T-helper 22 cell (primary cell): ENCODE measurements at regions not wholly inside any gene's neighbourhood (a gene's known extent, or its start where the extent isn't known, plus 50 kb on each side); places are given as distances from the start of the nearest gene placed in this dataset.

Source experiments
- DNase-seq: peaks from one replicate; pipeline ENCODE4 v3.0.0-alpha.2; 2020; ENCODE audit warnings: low read depth

DNA sequence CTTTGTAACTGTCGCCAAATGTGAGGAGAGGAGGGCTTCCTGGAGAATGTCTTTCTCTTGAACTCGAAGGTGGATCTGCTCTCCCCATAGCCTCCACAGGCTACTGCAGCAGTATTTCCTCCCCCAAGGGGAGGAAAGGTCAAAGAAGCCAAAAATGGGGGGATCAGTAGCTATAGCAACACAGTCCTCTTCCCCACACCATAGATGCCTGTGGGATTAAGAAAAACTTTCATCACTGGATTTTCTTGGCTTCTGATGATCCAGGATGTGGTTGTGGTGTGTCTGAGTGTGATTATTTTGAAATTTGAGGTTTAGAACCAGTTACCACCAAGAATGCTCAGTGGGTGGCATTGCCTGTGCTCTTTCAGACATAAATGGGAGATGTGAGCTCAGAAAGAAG lies 140.1 kb upstream of the SPACA1 start:
- DNase-seq, result no peak

DNA sequence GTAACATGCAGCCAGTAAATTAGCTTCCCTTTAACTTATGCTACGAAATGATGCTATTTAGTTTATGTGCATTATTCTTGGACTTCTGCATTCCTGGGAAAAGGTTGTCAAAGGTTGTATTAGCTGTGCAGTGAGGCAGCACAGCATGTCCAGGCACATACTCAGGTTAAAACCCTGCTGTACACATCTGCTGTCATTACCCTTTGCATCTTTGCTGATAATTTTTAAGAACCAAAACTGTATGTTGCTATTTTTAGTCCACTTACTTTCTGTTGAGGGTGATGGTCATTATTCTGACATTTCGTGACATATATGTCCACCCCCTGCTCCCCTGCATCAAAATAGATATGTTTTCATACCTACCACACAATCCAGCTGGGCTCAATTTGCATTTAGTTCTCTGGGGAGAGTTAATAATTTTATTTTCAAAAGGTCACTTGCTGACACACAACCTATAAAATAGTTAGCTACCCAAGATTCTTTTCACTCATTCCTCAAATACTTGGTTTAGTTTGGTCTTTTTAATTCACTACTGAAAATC lies 142.5 kb upstream of the SPACA1 start:
- DNase-seq, result no peak

DNA sequence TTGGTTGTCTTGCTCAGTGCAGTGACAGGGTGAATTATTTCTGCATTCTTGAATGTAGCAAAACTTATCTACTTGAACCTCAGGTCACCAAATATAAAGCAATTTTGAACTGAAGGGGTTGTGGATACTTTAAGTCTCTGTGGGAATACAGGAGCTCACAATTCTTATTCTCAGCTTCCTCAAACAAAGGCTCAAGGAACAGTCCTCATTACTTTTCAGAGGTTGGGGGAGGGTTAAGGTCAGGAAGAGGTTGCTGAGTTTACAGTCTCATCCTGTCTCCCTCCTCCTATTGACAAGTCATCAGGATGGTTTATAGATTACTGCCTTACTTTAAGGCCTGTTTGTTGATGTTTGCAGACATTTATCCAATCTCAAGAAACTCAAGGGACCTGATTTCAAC lies 143.6 kb upstream of the SPACA1 start:
- no peak for DNase-seq

DNA sequence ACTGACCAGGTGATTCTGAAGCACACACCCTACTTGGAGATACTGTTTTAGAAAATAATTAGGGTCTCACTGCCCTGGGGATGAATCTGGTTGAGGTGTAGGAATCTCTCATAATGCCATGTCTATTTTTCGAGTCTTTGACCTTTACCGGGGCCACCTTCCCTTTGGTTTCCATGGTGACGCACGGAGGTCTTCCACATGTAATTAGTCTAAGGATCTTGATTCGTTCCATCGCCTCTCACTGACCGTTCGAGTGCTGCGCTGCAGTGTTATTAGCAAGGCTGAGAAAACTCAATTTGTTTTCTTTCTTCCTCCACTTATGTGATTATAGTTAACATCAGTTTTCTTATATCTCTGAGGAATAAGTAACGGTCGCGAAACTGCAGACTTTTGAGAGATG lies 144.3 kb upstream of the SPACA1 start:
- no peak for DNase-seq

GRCh38 chr6:87902383-87902782 lies 145.3 kb upstream of the SPACA1 start:
- no peak for DNase-seq

GRCh38 chr6:87901613-87902012 lies 146.0 kb upstream of the SPACA1 start:
- no peak for DNase-seq

DNA sequence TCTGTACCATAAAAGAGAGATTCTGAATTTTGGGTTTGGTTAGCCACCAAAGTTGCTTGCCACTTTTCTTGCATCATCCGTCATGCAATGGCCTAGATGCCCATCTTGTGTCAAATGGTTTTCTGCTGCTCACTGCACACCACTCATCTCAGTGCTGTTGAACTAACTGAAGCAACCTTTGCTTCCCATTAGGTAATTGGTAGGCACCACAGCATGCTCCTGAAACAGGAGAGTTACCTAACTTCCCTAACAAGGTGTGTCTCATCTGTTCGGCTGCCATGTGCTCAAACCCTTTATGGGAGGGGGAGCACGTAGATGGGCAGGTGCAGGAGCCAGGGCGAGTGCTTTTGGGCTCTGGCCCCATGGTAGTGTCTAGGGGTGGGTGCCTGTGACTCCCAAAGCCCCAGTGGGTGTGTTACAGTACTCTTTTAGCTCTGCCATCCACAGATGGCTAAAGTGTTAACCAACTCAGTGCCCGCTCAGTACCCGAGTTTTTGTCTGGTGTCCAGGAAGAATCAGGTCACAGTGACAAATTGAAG lies 147.4 kb upstream of the SPACA1 start:
- DNase-seq, result no peak

- no peak for DNase-seq
These were observed 148.0 kb upstream of the SPACA1 start for GRCh38 chr6:87899499-87900147.

- no peak for DNase-seq
These were observed 150.0 kb upstream of the SPACA1 start for GRCh38 chr6:87897663-87898062.

- DNase-seq, result no peak
These were observed 150.6 kb upstream of the SPACA1 start for GRCh38 chr6:87897013-87897412.

DNA sequence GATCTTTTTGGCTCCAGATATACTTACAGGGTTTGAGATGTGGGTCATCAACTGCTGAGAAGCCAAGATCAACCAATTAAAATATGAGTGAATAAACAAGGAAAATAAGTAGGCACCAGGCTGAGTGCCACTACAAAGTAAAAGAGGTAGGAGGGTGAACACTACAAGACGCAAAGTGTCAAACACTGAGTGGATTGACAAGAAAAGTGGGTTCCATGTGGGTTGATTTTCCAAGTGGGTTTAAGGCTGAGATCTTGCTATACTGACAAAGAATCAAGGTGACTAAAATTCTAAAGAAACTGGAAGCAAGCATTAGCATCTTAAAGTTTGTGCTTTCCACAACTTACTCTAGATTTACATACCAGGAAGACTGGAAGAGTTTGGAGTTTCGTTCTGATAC lies 160.4 kb upstream of the SPACA1 start:
- DNase-seq, result no peak

GRCh38 chr6:87884203-87884602 lies 163.4 kb upstream of the SPACA1 start:
- DNase-seq, result no peak

DNA sequence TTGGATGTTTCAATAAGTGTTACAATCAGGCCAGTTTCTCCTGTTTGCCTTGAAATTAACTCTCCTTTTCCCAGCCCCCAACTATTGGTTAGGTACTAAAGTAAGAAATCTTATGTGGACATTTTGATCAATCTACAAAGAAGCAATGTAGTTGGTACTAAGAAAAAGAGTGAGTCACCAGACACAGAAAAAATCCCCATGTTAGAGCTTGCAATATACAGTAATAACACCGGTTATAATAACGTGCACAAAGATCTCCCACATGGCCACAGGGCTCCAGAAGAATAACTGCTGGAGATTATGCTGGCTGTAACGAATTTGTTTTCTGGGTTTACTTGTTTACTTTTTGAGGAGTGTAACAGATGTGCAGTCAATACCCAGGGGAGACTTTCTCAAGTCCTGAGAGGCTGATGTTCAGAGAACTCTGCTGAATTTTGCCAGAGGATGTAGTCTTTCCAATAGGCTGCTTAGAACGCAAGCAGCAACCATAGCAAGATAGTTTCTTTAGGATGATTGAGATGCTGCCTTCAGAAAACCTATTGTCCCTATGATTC lies 166.2 kb upstream of the SPACA1 start:
- DNase-seq, result no peak

DNA sequence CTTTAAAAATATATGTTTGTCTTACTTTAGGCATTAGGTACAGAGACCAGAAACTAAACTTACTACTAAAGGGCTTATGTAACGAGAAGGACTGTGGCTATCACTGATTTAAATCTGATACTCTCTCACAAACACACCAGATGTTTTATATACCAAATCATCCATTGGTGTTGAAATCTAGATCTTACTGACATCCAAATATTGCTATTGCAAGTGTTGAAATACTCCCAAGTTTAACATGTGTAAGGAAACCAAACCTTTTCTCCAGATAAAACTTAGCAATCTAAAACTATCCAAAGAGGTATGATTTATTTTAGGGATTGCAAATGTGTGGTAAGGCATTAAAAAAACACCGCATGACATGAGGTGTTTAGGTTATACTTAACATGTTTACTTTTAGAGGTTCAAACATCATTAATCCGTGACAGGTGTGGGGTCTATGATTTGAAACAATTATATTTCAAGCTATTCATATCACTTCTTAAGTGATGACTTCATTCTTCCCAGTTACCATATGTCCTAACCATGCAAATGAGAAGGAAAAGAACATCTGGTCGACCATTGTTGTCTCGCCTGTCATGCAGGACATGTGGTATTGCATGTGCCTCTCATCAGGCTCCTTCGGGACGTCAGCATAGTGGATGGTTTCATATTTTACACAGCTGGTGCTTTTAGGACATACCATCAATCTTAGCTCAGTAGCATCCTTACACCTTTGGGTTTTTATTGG lies 168.3 kb upstream of the SPACA1 start:
- DNase-seq, result no peak

DNA sequence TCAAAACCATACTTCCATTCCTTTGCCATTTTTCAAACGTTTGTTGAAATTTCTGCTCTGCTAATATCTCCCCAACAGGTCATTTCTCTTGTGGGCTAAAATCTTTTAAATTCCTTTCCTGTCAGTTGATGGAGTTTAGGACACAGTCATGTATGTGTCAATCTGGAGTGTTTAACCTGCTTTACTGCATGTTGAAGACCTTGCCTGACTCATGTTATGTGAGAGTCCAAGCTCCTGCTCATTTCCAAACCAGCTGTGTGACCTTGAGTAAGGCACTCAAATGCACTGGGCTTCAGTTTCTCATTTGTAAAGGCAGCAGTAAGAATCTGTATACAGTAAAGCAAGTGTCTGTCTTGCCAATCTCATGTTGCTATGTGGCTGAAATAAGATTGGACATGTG lies 171.9 kb upstream of the SPACA1 start:
- no peak for DNase-seq

DNA sequence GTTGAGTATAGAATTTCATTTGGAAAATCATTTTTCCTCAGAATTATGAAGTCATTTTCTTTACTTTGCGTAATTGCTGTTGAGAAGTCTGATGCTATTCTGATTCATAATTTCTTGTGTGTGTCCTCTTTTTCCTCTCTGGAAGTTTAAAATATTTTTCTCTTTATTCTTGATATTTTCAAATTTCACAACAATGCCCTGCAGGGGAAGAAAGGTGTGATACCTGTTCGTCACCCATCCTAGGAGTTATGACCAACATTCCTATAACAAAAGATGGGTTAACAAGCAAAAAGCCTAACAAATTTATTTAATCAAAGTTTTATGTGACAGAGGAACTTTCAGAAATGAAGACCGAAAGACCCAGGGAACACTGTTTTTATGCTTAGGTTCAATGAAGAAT lies 171.5 kb upstream of the AKIRIN2 start:
- DNase-seq, result no peak

GRCh38 chr6:87870556-87870955 lies 168.5 kb upstream of the AKIRIN2 start:
- DNase-seq, result no peak

DNA sequence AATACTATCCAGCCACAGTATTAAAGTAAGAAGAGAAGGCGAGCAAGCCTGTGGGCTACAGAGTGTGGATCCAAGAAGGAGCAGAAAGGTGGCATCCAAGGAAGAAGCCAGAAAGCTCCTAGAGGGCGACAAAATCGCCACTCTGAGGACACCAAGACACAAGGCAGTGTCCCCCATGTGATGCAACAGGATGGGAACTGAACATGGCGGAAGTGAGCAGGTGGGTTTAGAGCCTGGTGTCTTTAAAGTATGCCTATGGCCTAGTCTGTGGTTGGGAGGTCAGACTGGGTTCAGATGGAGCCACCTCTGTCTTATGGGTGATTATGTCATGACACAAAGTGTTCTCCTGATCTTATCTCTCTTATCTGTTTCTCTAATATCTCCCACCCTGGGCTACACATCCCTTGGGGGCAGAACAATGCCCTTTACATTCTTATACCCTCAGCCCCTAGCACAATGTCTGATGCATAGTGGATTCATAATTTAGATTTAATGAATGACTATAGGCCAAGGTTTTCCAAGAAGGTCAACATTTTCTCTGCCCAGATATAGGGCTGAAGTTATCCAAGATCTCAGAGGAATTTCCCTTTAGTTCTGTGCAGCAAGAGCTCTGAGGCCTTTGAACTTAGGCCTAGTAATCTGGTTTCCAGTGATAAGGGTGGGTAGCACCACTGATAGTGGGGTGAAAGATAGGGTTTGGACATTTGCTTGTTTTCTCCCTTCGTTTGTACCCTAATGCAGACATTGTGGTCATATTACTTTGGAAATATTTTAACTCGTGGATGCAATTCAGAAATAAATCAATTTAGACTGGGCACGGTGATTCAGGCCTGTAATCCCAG lies 167.3 kb upstream of the AKIRIN2 start:
- DNase-seq, result no peak

DNA sequence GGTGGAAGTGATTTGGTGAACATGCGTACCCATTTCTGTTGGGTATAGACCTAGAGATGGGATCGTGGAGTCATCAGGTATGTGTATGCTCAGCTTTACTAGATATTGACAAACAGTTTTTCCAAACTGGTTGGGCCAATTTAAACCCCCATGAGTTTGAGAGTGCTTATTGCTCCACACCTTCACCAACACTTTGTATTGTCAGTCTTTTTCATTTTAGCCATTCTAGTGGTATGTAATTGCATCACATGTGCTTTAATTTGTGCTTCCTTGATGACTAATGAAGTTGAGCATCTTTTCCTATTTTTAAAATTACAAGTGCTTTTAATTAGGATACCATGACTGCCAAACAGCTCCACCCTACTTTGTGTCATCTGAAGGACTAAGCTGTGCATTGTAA lies 158.9 kb upstream of the AKIRIN2 start:
- DNase-seq, result no peak

GRCh38 chr6:87858440-87858839 lies 156.4 kb upstream of the AKIRIN2 start:
- DNase-seq, result no peak

DNA sequence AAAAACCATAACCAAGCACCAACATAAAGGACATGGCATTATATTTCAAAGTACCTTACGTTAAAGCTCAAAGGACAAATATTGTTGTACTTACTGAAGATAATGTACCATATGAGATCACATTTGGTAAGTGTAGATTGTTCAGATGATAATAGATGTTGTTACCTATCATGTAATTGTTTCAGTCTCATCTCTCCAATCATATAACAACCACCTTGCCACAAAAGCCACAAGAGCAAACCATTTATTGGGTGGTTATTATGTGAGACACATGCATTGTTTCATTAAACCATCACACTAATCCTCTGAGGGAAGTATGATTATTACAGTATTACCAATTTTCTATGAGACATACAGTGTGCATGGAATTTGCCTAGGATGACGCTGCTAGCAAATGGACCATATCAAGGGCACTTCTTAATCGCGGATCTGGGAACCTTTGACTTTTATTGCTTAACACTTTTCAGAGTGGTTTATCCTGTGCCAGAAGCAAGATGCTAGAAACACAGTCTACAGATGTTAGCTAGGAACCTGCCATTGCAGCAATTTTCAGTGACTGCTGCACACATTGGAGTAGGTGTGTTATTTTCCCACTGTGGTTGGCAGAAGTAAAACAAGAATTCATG lies 149.8 kb upstream of the AKIRIN2 start:
- no peak for DNase-seq

DNA sequence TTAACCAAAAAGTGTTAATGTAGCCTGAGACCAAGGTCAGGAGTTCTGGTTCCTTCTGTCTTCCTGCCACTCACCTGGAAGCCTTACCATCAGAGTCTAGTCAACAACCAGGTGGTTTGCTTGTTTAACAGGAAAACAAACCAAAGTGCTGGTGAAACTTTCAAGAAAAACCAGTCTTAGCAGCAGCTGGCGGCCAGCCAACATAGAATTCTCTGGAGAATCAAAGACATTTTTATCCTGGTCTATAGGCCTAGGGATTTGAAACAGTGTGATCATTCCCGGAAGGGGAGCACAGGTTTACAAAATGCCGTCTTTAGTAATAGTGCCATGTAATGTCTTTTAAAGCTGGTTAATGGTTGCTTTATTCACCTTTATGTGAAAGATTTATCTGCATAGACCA lies 146.6 kb upstream of the AKIRIN2 start:
- no peak for DNase-seq
